A549 (cell line): ENCODE measurements at regions not wholly inside any gene's neighbourhood (a gene's known extent, or its start where the extent isn't known, plus 50 kb on each side); places are given as distances from the start of the nearest gene placed in this dataset.

ENCODE experiments used
- CEBPB ChIP-seq, 2 experiments: fragments of >200 bp in 1 of 2; sonication (Bioruptor Twin) in 1 of 2; formaldehyde crosslinking in 1 of 2; IDR thresholded peaks; 2 replicates each; pipeline ENCODE4 v1.6.1; 2012 to 2016
- EP300 ChIP-seq, 2 experiments: fragments of >200 bp; sonication (Bioruptor Twin); formaldehyde crosslinking; IDR thresholded peaks; 2 replicates in 1 of 2; 3 replicates in 1 of 2; pipeline ENCODE4 v1.6.1; 2016 to 2017
- PHF8 ChIP-seq: fragments of 200-600 bp; sonication (generic); IDR thresholded peaks from 2 replicates; pipeline ENCODE4 v1.6.1; 2016; ENCODE audit warnings: low read depth, mild to moderate bottlenecking, antibody characterized with exemption, moderate library complexity, borderline replicate concordance
- SMC3 ChIP-seq: fragments of >200 bp; sonication (Bioruptor Twin); formaldehyde crosslinking; IDR thresholded peaks from 3 replicates; pipeline ENCODE4 v1.6.1; 2018; ENCODE audit warnings: inconsistent platforms
- ZC3H11A ChIP-seq: fragments of 450-650 bp; IDR thresholded peaks from 2 replicates; pipeline ENCODE4 v1.6.1; 2014; ENCODE audit warnings: antibody characterized with exemption, mild to moderate bottlenecking
- TF ChIP-seq, protein P1 (sequence below): fragments of >200 bp; sonication (Bioruptor Twin); formaldehyde crosslinking; IDR thresholded peaks from 3 replicates; pipeline ENCODE4 v1.5.1; 2016

DNA sequence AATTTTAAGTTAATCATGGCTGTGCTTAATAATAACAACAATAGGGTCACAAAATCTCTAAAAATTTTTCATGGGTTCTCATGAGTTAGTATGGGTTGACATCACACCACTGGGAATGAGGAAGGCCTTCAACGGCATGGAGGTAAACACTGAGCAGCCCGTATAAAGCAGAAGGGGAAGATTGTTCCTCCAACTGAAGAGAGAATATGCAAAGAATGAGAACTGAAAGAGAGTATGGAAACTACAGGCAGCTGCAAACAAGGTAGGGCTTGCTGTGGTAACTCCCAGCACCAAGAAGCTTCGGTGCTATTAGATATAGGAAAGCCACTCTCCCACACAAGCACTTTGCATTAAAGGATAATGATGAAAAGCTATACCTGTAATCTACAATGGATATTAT is 1242.3 kb upstream of the CELF4 start:
- TF ChIP-seq ZC3H11A (no peak), CEBPB (IDR thresholded peaks at IDR 0.05) (no peak), EP300 (IDR thresholded peaks at IDR 0.05) (no peak), PHF8 (no peak), SMC3 (no peak)
- TF ChIP-seq, protein P1, sequence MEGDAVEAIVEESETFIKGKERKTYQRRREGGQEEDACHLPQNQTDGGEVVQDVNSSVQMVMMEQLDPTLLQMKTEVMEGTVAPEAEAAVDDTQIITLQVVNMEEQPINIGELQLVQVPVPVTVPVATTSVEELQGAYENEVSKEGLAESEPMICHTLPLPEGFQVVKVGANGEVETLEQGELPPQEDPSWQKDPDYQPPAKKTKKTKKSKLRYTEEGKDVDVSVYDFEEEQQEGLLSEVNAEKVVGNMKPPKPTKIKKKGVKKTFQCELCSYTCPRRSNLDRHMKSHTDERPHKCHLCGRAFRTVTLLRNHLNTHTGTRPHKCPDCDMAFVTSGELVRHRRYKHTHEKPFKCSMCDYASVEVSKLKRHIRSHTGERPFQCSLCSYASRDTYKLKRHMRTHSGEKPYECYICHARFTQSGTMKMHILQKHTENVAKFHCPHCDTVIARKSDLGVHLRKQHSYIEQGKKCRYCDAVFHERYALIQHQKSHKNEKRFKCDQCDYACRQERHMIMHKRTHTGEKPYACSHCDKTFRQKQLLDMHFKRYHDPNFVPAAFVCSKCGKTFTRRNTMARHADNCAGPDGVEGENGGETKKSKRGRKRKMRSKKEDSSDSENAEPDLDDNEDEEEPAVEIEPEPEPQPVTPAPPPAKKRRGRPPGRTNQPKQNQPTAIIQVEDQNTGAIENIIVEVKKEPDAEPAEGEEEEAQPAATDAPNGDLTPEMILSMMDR, result no peak
